SU-DHL-6 (cell line): ENCODE measurements at regions not wholly inside any gene's neighbourhood (a gene's known extent, or its start where the extent isn't known, plus 50 kb on each side); places are given as distances from the start of the nearest gene placed in this dataset.

ENCODE experiments used
- CTCF ChIP-seq: fragments of 200-600 bp; sonication (generic); IDR thresholded peaks from one replicate; pipeline ENCODE4 v1.5.1; 2017; ENCODE audit warnings: antibody characterized with exemption, mild to moderate bottlenecking, low read length, moderate library complexity; ENCODE audit not compliant: insufficient read depth, poor library complexity, severe bottlenecking
- EZH2phosphoT487 ChIP-seq: fragments of 200-600 bp; sonication (generic), shearing (Covaris generic); conservative IDR thresholded peaks from 2 replicates; pipeline ENCODE4 v1.6.1; 2018; ENCODE audit warnings: mild to moderate bottlenecking, antibody characterized with exemption, low read length, moderate library complexity, mixed read lengths

GRCh38 chr4:60485276-60485675 lies 714.9 kb upstream of the ADGRL3 start:
- TF ChIP-seq EZH2phosphoT487, result no peak
- TF ChIP-seq CTCF, result no peak
